G401 (cell line): ENCODE measurements at regions not wholly inside any gene's neighbourhood (a gene's known extent, or its start where the extent isn't known, plus 50 kb on each side); places are given as distances from the start of the nearest gene placed in this dataset.
A peak's percentile ranks its signal among the peaks of the same experiment; 100 is the strongest.
"Not testable (repeated sequence)": the region's sequence is repeated elsewhere in the genome, so short reads cannot be mapped to it uniquely, and the experiment has no call there.

Source experiments
- DNase-seq: peaks from one replicate; pipeline ENCODE4 v3.0.0-alpha.2; 2015; ENCODE audit warnings: low spot score
- in situ Hi-C: cut with HindIII; loops from 2 replicates; pipeline ENCODE4 v1.10.0; 2016; ENCODE audit warnings: low sequenced_read_pairs, mixed read lengths

DNA sequence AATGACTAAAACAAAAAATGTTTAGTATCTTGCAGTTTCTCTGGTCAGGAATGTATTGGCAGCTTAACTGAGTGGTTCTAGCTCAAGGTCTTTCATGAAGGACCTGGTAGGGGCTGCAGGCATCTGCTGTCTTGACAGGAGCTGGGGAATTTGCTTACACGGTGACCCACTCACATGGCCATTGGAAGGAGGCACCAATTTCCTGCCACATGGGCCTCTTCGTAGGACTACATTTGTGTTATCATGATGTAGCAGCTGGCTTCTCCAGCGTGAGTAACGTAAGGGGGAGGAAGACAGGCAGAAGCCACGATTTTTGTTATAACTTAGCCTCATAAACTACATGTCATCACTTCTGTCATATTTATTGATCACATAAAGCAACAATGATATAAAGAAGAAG, 376.3 kb downstream of the AMY1C start:
- no peak for DNase-seq
- in situ Hi-C loops: no loop called here

DNA sequence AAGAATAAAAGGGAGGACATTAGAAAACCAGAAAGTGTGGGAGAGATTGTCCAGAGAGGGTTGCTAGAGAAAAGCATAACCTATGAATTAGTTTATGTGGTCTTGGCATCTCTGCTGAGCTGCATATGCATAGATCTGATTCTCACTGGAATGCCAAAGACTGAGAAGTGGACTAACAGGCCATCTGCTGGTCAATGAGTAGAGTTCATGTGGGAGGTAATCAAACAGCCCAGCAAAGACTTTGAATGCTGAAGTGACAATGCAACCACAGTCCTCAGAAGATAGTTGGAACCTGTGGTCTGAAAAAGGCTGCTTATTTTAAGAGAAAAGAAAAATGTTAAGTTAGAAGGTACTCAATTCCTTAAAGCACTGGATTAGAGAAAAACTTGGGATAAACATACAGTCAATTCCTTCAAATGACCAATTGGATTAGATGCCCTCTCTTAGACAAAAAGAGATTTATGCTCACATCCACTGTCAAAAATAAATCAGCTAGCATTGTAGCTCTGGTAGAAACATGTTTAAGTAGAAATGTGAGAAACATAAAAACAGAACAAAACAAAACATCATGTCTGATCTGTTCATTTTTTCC, 382.8 kb downstream of the AMY1C start:
- DNase-seq: peak; percentile 39
- in situ Hi-C loops: no loop called here

DNA sequence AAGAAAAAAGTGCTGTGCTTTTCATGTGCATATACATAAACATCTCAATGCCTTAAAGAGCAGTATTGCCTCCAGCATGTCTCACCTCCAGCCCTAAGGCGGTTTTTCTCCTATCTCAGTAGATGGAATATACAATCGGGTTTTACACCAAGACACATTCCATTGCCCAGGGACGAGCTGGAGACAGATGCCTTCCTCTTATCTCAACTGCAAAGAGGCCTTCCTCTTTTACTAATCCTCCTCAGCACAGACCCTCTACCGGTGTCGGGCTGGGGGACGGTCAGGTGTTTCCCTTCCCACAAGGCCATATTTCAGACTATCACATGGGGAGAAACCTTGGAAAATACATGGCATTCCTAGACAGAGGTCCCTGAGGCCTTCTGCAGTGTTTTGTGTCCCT, 385.3 kb downstream of the AMY1C start:
- DNase-seq, in situ Hi-C loops: not testable (repeated sequence)

DNA sequence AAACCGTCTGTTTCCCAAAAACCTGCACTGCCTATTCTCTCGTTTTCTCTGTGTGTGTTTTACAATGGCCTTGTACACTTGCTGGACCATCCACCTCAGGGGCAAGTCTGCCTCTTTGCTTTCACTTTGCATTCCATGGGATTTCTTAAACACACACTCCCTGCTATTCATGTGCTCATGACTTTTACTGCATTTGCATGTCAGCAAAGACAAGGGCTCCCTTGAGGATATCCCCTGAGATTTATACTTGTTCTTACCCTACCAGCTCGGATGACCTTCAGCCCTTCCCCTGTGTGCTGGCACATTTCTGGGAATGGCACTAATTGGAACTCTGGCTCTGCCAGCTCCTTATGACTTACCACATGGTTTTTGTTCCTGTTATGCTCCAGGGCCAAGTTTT, 386.9 kb downstream of the AMY1C start:
- in situ Hi-C loops: no loop called here
- DNase-seq: no peak

DNA sequence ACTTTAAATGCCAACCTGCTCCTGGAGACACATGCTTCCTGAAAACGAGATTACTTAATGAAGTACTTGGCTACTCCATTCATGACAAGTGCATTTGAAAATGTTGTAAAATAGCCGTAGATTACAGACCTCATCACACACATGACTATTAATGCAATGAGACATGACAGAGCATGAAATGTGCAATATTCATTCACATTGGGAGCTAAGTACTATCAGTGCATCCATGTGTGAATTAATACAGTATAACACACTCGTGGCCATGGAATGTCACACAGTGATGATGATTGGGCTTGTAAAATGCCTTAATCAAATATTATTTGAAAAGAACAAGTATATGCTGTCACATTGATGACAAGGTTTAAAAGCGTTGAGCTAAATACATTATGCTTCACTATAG, 407.0 kb downstream of the AMY1C start:
- DNase-seq: no peak

DNA sequence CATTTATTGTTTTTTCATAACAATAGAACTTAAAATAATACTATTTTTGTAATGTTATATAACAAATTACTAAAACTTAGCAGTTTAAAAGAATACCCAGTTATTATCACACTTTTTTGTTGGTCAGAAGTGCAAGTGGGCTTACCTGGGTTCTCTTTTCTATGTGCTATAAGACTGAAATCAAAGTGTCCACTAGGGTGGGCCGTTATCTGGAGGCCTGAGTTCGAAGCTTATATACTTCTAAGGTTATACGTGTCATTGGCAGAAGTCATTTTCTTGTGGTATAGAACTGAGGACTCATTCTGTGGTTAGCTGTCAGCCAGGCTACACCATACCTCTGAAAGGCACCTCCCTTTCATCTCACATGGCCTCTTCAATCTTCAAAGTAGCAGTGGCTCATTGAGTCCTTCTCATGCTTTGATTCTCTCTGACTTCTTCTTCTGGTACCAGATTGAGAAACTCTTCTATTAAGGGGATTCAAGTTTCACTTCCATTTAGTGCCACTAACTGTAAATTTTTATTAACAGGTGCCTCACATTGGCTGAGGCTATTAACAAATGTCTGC, 414.3 kb downstream of the AMY1C start:
- in situ Hi-C loops: no loop called here
- no peak for DNase-seq

More for the DNA sequence above, 407.0 kb downstream of the AMY1C start:
- in situ Hi-C loops: no loop called here

DNA sequence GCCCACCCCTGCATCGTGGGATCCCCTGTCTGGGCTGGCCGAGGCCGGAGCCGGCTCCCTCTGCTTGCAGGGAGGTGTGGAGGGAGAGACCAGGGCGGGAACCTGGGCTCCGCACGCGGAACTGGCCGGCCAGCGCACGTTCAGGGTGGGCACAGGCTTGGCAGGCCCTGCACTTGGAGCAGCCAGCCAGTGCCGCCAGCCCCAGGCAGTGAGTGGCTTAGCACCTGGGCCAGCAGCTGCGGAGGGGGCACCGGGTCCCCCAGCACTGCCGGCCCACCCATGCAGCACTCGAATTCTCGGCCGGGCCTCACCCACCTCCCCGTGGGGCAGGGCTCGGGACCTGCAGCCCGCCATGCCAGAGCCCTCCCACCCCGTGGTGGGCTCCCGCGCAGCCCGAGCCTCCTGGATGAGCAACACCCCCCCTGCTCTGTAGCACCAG, 422.6 kb downstream of the AMY1C start:
- in situ Hi-C loops: no loop called here
- no peak for DNase-seq

DNA sequence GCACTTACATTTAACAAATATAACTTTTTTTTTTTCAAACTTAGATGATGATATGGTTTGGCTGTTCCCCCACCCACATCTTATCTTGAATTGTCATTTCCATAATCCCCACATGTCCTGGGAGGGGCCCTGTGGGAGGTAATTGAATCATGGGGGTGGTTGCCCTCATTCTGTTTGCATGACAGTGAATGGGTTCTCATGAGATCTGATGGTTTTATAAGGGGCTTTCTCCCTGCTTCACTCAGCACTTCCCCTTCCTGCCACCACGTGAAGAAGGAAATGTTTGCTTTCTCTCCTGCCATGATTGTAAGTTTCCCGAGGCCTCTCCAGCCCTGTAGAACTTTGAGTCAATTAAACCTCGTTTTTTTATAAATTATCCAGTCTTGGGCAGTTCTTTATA, 432.6 kb downstream of the AMY1C start:
- in situ Hi-C loops: no loop called here
- no peak for DNase-seq

DNA sequence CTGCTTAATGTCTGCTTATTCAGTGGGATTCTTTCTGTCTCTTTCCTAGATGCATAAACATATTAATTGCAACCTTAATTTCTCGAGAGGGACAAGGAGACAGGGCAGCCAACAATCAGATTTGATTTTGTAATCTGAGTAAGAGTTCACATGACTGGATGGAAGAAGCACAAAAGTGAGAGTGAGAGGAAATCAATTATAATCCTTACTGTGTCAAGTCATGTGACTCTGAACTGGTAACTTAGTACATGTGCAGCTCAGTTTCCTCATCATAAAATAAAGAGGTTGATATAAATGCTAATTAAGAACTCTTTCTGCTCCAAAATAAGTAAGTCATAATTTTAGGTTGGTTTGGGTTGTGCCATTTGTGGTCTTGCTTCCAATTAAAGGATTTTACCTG, 439.5 kb downstream of the AMY1C start:
- no peak for DNase-seq
- in situ Hi-C loops: no loop called here

DNA sequence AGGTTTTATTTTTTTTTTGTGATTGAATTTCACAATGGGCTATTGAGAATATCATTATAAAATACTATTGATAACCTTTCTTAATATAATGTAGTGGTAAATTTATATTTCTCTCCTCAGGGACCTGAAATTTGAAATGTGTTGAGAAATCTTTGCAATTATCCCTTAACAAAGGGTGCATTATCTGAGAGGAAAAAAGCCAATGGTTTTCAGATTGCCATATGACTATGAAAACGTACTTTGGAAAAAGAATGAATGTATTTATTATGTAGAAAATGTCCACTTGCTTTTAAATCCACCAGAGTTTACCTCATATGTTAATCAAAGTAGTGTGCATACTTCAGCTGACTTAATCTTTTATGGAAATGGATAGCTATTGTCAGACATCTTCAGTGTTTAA, 441.1 kb downstream of the AMY1C start:
- DNase-seq: no peak
- in situ Hi-C loops: no loop called here

DNA sequence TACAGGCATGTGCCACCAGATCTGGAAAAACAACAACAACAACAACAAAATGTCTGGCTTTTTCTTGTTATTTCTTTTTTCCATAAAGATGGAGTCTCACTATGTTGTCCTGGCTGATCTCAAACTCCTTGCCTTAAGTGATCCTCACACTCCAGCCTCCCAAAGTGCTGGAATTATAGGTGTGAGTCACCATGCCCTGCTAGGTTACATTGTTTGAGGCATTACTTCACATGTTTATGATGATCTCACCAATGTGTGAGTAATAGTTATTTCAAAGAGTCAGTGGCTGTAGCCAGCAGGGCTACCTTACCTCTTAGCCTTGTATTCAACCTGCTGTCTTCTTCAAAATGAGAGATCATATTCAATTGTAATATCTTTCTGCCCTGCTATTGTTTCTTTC, 445.7 kb downstream of the AMY1C start:
- in situ Hi-C loops: no loop called here
- no peak for DNase-seq

DNA sequence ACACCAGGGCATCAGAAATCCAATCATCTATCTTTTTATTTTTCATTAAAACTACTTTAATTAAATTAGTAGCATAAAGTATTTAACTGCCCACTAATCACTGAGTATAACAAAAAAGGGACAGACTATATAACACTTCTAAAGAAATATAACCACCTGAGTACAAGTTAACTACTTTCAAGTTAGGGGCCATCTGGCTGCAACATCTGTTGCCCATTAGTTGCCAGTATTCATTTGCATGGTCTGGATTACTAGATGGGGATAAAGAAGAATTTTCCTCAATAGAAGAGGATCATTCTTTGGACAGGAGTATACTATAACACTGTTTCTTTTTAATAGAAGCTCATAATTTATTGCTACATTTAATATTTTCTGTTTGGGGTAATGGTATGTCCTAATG, 446.4 kb downstream of the AMY1C start:
- in situ Hi-C loops: no loop called here
- no peak for DNase-seq

DNA sequence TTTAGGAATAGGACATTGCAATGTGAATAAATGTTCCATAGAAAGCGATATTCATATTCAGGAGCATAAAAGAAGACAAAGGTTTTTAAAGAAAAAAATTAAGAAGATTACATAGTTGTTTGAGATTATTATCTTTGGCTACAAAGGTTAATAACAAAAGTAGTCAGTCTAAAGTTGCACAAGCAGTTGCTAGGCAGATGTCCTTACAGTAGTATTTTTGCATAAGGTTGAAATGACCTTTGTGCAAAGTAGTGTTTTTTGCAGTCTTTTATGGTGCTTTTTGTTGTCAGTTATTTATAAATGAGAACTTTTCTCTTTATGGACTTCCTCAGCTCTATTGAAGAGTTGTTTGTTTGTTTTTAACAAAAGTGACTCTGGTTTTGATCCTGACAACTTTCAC, 447.8 kb downstream of the AMY1C start:
- in situ Hi-C loops: no loop called here
- DNase-seq: no peak

DNA sequence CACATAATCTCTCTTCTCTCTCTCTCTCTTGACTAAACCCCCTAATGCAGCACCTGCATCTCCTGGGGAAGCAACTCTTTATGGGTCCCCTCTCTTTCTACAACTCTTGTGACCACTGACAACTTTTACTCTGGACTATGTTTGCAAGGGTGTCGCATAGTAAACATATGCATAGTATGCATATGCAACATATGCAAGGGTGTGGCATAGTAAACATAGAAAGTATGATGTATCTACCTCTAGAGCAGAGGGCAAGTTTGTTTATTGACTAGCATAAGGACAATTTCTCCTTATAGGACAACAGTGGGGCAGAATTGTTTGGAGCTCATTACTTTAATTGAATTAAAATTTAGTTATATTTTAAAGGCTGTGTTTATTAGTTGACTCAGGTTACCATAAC, 462.5 kb downstream of the AMY1C start:
- in situ Hi-C loops: no loop called here
- no peak for DNase-seq

DNA sequence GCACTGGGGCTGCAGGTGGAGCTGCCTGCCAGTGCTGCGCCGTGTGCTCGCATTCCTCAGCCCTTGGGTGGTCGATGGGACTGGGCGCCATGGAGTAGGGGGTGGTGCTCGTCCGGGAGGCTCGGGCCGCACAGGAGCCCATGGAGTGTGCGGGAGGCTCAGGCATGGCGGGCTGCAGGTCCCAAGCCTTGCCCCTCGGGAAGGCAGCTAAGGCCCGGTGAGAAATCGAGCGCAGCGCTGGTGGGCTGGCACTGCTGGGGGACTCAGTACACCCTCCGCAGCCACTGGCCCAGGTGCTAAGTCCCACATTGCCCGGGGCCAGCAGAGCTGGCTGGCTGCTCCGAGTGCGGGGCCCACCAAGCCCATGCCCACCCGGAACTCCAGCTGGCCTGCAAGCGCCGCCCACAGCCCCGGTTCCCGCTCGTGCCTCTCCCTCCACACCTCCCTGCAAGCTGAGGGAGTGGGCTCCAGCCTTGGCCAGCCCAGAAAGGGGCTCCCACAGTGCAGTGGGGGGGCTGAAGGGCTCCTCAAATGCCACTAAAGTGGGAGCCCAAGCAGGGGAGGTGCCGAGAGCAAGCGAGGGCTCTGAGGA, 467.8 kb downstream of the AMY1C start:
- in situ Hi-C loops: not testable (repeated sequence)

DNA sequence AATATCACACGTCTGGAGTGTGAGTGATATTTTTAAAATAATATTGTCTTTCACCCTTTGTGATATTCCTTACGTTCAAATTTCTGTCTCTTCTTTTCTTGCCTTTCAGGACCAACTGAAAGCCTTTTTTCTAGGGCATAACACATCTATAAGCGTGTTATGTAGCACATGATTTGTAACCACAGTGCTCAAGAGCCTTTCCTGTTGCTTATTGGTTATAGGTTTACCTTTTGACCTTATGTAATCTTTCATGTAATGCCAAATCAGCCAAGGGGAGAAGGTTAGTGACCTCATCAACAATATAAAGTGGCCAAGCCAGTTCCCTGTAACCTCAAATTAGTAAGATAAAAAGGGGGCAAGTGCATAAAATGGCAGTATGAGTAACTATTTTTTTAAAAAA, 480.2 kb downstream of the AMY1C start:
- in situ Hi-C loops: no loop called here

More for the DNA sequence above, 467.8 kb downstream of the AMY1C start:
- not testable (repeated sequence) for DNase-seq

DNA sequence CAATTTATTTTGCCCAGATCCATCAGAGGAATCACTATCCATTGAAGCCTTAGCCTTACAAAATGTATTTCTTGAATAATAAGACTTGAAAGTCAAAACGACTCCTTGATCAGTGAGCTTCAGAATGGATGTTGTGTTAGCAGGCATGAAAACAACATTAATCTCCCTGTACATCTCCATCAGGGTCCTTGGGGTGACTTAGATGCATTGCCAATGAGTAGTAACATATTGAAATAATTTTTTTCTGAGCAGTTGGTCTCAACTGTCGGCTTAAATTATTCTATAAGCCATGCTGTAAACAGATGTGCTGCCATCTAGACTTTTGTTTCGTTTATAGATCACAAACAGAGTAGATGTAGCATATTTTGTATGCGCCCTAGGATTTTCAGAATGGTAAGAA, 482.0 kb downstream of the AMY1C start:
- in situ Hi-C loops: no loop called here
- DNase-seq: no peak

More for the DNA sequence above, 480.2 kb downstream of the AMY1C start:
- no peak for DNase-seq

DNA sequence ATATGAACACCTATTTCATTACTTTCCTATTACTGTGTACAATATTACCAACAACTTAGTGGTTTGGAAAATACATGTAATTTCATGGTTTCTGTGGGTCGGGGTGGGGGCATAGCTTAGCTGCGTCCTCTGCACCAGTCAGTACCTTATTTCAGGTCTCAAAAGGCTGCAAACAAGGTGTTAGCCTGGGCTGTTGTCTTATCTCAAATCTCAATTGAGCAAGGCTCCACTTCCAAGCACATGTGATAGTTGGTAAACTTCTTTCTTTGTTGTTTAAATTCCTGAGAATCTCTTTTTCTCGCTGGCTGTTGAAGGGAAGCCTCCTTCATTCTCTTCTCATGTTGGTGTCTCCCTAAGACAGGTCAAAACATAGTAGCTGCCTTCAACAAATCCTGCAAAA, 485.4 kb downstream of the AMY1C start:
- in situ Hi-C loops: no loop called here

DNA sequence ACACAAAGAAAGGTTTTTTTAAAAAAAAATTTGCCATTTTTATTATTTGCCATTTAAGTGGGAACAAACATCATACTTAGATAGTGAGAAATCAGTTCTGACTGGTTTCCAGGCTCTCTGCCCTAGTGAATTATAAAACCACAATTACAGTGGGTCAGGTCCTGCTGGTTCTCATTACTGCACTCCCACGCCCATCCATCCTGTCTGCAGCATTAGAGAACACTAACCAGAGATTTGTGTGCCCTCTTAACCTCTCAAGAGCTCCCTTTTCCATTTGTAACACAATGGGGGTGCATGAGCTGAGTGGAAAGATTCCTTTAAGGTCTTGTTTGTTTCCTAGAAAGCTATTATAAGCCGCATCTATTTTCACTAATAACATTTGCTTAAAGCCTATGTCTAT, 489.3 kb downstream of the AMY1C start:
- in situ Hi-C loops: no loop called here
- no peak for DNase-seq

More for the DNA sequence above, 485.4 kb downstream of the AMY1C start:
- no peak for DNase-seq

DNA sequence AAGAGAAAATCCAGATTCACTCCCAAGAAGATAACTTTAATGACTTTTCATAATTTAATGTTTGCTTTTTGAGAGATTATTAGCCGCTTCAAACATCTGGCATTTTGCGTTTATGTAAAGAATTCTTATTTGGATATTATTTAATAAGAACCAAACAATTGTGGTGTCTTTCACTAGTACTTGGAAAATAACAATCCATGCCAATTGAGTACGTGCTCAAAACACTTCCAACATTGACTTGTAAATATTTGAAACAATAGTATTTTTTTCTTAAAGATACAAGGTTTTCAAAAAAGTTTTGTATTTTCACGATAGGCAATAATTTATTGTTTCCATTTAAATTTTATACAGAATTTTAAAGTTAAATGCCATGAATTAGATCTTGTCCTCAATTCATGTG, 498.7 kb downstream of the AMY1C start:
- no peak for DNase-seq
- in situ Hi-C loops: no loop called here

DNA sequence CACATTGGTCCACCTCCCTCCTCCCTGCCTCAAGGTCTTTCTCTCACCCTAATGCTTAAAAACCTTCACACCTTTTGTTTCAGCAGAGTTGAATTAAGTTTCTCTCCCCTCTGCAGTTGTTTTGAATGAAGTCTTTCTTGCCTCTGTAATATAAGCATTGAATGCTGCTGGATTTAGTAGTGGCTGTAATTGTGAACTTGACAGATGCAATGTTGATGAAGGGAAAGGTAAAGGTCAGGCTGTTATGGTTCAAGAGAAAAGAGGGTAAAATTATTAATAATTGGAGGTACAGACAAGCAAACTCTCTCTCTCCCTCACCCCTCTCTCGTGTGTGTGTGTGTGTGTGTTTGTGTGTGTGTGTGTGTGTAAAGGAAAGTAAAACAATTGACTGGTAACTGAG, 509.8 kb downstream of the AMY1C start:
- DNase-seq: no peak
- in situ Hi-C loops: no loop called here
